ENCODE measurements at regions not wholly inside any gene's neighbourhood (a gene's known extent, or its start where the extent isn't known, plus 50 kb on each side); places are given as distances from the start of the nearest gene placed in this dataset.

- TF ChIP-seq CTCF (IDR thresholded peaks at IDR 0.05) (no peak), POLR2A (IDR thresholded peaks at IDR 0.05; ENCODE audit: low read depth) (no peak), EP300 (IDR thresholded peaks at IDR 0.05) (no peak), POLR2AphosphoS5 (IDR thresholded peaks at IDR 0.05) (no peak)
These were observed 343.4 kb upstream of the USP9Y start for GRCh38 chrY:12357655-12358054.
